HG03097 (cell line): ENCODE measurements at regions not wholly inside any gene's neighbourhood (a gene's known extent, or its start where the extent isn't known, plus 50 kb on each side); places are given as distances from the start of the nearest gene placed in this dataset.

Experiments
- ATAC-seq: cut with Tn5 transposase; IDR thresholded peaks from one replicate; pipeline ENCODE4 v1.9.1; 2021; ENCODE audit not compliant: unreplicated experiment, low FRiP score

DNA sequence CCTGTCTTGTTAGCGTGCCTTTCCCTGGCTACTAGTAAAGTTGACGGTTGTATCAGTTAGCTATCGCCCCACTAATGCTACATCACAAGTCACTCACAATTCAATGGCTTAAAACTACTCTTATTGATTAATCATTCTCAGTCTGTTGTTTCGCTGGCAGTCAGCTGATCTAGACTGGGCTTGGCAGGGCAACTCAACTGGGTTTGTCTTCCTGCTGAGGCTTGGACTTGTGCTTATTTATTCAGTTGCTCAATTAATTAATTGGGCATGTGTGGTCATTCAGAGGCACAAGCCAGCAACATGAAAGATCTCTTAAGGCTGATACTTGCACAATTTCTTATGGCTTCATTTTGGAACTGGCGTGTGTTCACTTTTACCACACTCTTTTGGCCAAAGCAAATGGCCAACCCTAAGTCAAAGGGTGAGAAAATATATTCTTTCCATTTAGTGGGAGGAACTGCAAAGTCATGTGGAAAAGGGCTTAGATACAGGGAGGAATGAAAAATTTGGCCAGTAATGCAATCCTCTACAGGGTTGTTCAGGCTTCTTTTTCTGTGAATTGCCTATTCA is 333.5 kb downstream of the GPR37 start:
- ATAC-seq = no peak

DNA sequence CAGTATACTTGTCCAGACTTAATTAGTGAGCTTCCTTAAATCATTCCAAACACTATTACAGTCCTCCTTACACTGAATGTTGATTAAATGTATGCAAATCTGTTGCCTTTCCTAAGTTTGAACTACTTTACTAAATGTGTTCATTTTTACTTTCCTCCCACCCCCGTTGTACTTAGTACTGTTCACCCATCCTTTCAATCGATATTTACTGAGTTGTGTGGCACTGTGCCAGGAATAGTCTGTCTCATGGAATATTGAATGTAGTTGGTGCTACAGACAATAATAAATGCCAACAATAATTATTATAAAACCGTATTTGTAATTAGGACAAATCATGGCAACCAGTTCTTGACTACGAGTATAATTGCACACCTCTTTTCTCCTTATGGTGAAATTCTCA is 335.7 kb downstream of the GPR37 start:
- no peak for ATAC-seq

- ATAC-seq = no peak
Measured at GRCh38 chr7:124428781-124429180, 336.8 kb downstream of the GPR37 start.

GRCh38 chr7:124426621-124427020 is 339.0 kb downstream of the GPR37 start:
- no peak for ATAC-seq

GRCh38 chr7:124423863-124424262 is 341.7 kb downstream of the GPR37 start:
- ATAC-seq = no peak

GRCh38 chr7:124422081-124422480 is 343.5 kb downstream of the GPR37 start:
- ATAC-seq = no peak

DNA sequence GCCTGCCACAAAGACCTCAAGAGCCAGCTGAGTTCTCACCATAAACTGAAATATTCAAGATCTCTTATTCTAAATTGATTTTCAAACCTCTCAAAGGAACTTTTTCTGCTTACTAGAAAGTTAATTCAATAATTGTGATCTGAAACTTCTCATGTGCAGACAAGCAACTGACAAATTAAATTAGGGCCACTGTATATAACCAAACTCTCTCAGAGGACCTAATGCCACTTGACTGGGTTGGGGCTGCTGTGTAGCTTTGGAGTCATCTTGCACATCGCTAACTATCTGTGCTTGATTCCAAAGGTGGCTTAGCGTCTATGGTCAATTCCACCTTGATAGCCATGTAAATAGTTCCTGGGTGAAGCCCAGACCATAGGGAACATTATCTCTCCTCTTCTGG is 345.2 kb downstream of the GPR37 start:
- ATAC-seq = no peak

GRCh38 chr7:124413029-124413428 is 352.6 kb downstream of the GPR37 start:
- ATAC-seq = no peak

- ATAC-seq = no peak
Measured at GRCh38 chr7:124412531-124412930, 353.1 kb downstream of the GPR37 start.

- no peak for ATAC-seq
Measured at GRCh38 chr7:124411796-124412195, 353.8 kb downstream of the GPR37 start.

- no peak for ATAC-seq
Measured at GRCh38 chr7:124403587-124403986, 362.0 kb downstream of the GPR37 start.

GRCh38 chr7:124403112-124403511 is 362.5 kb downstream of the GPR37 start:
- no peak for ATAC-seq

DNA sequence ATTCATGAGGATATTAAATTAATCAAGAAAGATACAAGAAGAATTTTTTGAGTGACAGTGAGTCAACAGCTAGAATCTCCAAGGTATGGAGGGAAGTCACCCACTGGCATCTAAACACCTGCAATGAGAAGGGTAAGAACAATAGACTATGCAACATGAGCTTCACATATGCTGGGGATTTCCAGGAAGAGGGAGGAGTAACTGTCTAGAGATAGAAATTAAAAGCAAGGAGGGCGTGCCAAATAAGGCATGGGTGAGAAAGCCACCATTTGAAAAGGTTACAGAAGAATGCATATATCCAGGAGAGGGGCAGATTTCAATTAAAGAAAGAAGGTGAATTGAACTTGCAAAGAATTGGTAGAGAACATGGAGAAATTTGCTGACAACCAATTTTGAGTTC is 365.7 kb downstream of the GPR37 start:
- ATAC-seq = no peak

DNA sequence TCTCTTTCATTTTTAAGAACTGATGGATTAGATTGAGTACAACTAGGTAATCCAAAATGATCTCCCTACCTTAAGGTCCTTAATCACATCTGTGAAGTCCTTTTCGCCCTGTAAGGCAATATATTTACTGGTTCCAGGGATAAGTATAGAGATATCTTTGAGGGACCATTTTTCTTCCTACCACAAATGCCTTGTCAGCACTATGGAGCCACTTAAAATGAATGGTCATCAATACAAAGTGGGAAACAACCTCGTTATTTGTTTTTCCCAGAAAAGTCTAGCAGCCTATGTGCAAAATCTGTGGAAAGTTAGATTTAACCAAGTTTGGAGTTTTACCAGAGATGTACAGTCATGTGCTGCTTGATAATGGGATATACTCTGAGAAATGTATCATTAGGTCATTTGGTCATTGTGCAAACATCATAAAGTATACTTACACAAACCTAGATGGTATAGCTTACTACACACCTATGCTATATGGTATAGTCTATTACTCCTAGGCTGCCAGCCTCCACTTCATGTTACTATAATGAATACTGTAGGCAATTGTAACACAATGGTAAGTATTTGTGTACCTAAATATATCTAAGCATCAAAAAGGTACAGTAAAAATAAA is 366.2 kb upstream of the TMEM229A start:
- ATAC-seq = no peak

GRCh38 chr7:124397134-124397533 is 364.3 kb upstream of the TMEM229A start:
- ATAC-seq = no peak

GRCh38 chr7:124390301-124390700 is 357.4 kb upstream of the TMEM229A start:
- ATAC-seq = no peak

GRCh38 chr7:124388751-124389150 is 355.9 kb upstream of the TMEM229A start:
- no peak for ATAC-seq

- ATAC-seq = no peak
Measured at GRCh38 chr7:124387056-124387455, 354.2 kb upstream of the TMEM229A start.

GRCh38 chr7:124379296-124379695 is 346.4 kb upstream of the TMEM229A start:
- ATAC-seq = no peak

GRCh38 chr7:124376111-124376510 is 343.2 kb upstream of the TMEM229A start:
- ATAC-seq = no peak

DNA sequence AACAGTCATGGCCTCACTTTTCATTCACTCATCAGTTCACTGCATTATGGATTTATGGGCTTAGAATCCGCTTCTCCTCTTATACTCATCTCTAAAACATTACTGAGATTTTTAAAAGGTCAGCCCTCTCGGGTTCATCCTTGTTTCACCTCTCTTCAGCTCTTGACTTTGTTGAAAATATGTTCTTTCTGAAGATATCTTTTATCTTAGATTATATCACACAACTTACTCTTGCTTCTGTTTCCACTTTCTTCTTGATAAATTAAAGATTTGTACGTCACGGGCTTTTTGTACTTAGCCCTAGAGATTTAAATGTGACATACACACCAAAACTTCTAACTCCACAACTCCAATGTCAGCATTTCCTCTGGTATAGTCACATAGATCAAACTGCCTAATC is 342.5 kb upstream of the TMEM229A start:
- no peak for ATAC-seq

DNA sequence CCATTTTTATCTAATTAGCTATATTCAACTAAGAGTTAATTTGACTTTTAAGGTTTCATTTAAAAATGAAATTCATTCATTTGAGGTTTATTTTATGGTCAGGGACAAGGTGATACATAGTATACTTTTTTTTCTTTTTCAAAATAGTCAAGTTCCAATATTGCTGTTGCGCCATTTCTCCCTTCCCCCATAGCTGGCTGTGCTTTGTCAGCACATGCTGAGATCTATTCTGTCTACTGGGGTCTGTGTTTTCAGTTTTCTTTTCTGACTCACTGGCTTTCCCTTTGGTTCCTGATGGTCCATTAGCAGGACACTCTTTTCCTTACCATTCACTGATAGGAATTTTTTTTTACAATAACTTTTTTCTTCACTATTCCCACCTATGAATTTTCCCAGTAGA is 336.4 kb upstream of the TMEM229A start:
- no peak for ATAC-seq

DNA sequence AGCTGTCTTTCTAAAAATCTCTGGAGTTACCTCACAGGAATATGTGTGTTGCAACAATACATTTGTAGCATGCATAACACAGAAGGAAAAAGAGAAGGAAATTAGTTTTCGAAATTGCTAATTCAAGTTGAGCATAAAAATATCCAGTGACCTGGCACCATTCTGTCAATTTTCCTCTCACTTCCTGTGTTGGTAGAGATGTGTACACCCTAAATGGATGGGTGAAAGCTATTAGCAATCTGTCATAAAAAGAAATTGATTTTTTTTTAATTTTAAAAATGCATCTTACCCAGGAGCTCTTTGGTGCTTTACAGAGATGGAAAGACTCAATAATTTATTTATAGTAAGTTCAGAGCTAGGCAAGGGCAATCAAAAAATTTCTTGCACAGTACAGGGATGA is 333.3 kb upstream of the TMEM229A start:
- no peak for ATAC-seq
